Loucy (cell line): ENCODE measurements at regions not wholly inside any gene's neighbourhood (a gene's known extent, or its start where the extent isn't known, plus 50 kb on each side); places are given as distances from the start of the nearest gene placed in this dataset.

ENCODE experiments used
- EZH2phosphoT487 ChIP-seq: fragments of 200-600 bp; IDR thresholded peaks from 2 replicates; pipeline ENCODE4 v1.6.1; 2018; ENCODE audit warnings: antibody characterized with exemption, mild to moderate bottlenecking, moderate library complexity, borderline replicate concordance
- TF ChIP-seq, protein P1 (sequence below): fragments of 200-600 bp; sonication (generic); conservative IDR thresholded peaks from 2 replicates; pipeline ENCODE4 v1.5.1; 2014; ENCODE audit warnings: mild to moderate bottlenecking, antibody characterized with exemption, low read length

- TF ChIP-seq, protein P1, sequence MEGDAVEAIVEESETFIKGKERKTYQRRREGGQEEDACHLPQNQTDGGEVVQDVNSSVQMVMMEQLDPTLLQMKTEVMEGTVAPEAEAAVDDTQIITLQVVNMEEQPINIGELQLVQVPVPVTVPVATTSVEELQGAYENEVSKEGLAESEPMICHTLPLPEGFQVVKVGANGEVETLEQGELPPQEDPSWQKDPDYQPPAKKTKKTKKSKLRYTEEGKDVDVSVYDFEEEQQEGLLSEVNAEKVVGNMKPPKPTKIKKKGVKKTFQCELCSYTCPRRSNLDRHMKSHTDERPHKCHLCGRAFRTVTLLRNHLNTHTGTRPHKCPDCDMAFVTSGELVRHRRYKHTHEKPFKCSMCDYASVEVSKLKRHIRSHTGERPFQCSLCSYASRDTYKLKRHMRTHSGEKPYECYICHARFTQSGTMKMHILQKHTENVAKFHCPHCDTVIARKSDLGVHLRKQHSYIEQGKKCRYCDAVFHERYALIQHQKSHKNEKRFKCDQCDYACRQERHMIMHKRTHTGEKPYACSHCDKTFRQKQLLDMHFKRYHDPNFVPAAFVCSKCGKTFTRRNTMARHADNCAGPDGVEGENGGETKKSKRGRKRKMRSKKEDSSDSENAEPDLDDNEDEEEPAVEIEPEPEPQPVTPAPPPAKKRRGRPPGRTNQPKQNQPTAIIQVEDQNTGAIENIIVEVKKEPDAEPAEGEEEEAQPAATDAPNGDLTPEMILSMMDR: no peak
- TF ChIP-seq EZH2phosphoT487: no peak
Observed at GRCh38 chr20:53769041-53769440, 175.4 kb upstream of the ZNF217 start.
